ENCODE measurements at regions not wholly inside any gene's neighbourhood (a gene's known extent, or its start where the extent isn't known, plus 50 kb on each side); places are given as distances from the start of the nearest gene placed in this dataset.
"Not testable (repeated sequence)": the region's sequence is repeated elsewhere in the genome, so short reads cannot be mapped to it uniquely, and the experiment has no call there.

DNA sequence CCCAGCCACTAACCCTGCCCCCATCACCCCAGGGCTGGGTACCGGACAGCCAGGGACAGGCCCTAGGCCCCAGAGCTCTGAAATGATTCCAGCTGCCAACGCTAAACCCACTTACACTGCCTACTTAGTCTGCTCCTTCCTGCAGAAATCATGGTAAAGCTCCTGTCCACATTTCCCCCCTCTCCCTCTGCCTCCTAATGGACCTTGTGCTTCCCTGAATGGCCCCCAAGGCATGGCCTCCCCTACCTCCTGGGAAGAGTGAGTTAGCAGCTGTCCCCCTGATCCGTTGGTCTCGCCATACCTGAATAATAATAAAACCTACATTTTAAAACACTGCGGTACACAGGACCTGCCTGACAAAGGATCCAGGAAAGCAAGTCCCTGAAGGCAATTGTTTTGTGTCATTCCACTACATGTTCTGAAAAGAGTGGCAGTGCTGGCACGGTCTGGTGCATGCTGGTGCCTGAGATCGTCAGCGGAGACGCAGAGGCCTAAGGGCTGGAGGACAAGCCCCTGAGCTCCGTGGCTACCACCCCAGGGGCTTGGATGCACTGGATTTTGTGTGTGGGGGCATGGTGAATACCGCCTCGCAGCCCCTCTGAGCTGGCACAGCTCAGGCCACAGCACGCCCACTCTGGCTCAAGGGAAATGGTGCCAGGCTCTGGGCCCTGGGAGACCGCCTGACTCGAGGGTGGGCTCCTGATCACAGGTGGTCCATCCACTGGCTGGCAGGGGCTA, 186.3 kb downstream of the CTTN start:
- no peak for DNase-seq (ENCODE audit: low read depth in 2 of 3, low spot score in 2 of 3)

DNA sequence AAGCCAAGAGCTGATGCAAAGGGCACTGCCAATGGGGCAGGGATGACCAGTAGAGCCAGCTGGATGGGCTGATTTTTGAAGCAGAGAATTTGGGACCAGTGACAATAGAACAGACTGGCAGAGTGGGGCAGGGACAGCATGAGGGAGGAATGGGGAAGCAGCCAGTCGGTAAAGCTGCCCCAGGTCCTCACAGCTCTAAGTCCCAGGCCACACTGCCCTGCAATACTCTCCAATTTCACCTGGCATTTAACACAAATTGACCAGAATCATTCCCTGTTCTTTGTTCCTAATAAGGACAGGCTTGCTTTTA, 186.9 kb downstream of the CTTN start:
- no peak for DNase-seq (ENCODE audit: low read depth in 2 of 3, low spot score in 2 of 3)

DNA sequence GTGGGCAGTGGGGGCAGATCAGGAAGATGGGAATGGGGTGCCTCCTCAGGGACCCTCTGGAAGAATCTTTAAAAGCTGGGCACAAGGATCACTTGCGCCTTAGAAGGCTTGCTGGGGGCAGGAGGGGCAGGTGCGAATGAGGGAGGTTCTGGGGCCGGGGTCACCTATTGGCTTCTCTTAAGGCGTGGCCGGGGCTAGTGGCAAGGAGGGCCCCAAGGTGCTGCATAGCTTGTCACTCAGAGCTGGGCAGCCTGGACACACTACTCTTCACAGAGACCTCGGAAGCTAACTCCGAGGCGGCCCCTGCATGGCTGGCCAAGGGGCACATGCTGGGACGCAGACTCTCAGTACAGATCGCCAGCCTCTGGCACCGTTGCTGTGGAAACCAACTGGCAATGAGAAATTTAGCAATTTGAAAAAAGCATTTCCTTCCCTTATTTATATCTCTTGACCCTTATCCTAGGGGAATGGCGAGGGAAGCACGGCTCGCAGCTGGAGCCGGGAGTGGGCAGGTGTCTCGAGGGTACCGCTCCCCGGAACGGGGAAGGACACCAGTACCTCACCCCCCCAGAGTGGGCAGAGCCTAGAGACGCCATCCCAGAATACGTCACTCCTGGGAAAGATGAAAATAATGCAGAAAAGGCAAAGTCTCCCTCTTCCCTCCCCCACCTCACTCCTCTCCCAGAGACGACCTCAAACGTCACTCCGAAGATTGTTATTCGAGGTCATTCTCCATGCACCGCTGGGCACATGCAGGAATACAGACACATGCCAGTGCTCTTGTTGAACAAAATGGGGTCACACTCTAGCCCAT, 188.1 kb downstream of the CTTN start:
- no peak for DNase-seq (ENCODE audit: low read depth in 2 of 3, low spot score in 2 of 3)

DNA sequence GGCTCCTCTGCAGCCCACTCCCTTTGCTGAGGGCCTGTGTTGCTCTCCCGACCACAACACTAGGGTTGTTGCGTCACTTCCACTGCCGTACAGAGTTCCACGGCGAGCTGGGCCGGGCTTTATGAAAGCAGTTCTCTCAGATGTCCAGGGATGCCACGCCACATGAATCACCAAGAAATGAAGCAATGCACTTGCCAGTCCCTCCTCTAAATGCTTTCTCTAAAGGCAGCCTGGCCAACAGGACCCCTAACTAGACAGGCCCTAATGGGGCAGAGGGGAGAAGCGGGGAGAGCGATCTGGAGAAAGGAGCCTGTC, 188.7 kb downstream of the CTTN start:
- no peak for DNase-seq (ENCODE audit: low read depth in 2 of 3, low spot score in 2 of 3)

DNA sequence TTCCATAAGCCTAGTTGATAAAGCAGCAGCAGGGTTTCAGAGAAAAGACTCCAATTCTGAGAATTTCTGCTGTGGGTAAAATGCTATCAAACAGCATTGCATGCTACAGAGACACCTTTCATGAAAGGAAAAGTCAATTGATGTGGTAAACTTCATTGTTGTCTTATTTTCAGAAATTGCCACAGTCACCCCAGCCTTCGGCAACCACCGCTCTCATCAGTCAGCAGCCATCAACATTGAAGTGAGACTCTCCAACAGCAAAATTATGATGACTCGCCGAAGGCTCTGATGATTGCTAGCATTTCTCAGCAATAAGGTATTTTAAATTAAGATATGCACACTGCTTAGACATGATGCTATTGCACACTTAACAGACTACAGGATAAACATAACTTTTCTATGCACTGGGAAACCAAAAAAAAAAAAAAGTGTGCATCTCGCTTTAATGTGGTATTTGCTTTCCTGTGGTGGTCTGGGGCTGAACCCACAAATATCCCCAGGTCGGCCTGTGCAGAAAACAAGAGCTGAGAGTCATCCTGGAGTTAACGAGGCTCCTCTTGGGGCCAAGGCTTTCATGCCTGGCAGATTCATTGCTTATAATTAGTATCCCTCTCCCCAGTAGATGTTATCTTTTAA, 192.1 kb downstream of the CTTN start:
- peak in 1 of 3 donors; percentile 48 for DNase-seq (ENCODE audit: low read depth in 2 of 3, low spot score in 2 of 3)

DNA sequence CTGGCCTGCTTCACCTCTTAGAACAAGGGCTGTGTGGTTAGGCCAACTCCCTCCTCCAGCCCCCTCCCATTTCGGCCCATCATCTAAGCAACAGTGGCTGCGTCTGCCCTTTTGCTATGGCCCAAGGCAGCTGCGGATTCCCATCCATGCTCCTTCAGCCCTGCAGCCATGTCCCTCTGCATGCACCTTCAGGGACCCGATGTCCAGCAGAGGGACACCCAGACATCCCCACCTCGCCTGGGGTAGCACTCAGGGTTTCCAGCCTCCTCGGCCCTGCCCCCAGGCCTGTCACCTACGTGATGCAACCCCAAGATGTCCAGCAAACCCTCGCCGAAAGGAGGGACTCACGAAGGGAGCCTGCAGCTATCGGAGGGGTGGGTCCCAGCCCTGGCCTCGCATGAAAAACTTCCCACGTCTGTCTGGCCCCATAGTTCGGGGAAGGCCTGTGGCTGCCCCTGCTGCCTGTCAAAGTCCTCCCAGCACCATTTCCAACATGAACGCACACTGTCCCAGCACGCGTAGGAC, 194.4 kb downstream of the CTTN start:
- no peak for DNase-seq (ENCODE audit: low read depth in 2 of 3, low spot score in 2 of 3)

DNA sequence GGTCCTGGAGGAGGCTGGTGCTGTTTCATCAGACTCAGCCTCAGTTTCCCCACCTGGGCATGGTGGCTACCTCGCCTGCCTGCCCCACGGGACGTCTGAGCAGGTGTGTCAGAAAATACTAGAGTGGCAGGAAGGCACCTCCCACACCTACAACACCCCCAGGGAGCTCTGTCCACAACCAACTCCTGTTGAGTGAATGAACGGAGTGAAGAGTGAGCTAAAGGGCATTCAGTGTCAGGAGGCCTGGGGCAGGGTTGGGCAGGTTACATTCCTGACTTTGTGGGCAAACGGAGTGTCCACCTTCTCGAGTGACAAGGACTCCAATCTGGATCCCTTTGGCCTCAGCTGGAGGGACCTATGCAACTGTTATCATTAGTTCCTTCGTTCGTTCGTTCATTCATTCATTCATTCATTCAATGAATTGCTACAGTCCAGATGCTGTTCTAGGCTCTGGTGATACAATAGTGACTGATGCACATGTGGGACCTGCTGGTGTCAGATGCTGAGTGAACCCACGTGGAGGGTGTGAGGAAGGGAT, 195.2 kb downstream of the CTTN start:
- DNase-seq (ENCODE audit: low read depth in 2 of 3, low spot score in 2 of 3), result no peak

DNA sequence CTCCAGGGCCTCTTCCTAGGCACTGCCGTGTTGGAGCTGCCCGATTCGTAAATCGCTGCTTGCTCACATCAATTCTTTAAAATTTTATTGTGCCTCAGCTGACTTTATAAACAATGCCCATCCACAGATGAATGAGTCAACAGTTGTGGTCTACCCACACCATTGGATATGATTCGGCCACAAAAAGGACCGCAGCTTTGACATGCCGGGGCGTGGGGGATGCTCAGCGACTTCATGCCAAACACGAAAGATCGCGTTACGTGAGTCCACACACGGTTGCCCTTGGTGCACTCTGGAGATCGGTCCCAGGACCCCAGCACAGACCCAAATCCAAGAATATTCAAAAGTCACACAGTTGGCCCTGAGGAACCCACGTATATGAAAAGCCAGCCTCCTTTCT, 195.7 kb downstream of the CTTN start:
- no peak for DNase-seq (ENCODE audit: low read depth in 2 of 3, low spot score in 2 of 3)

DNA sequence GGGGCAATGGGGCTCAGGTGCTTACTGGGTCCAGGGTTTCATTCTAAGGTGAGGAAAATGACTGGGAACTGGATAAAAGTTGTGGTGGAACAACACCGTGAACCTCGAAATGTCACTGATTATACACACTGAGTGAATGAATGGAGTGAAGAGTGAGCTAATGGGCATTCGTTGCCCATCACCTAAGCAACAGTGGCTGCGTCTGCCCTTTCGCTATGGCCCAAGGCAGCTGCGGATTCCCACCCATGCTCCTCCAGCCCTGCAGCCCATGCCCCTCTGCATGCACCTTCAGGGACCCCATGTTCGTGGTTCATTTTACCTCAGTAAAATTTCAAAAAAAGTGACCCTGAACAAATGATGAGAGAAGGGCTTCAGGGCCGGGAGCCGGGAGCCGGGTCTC, 196.3 kb downstream of the CTTN start:
- no peak for DNase-seq (ENCODE audit: low read depth in 2 of 3, low spot score in 2 of 3)

DNA sequence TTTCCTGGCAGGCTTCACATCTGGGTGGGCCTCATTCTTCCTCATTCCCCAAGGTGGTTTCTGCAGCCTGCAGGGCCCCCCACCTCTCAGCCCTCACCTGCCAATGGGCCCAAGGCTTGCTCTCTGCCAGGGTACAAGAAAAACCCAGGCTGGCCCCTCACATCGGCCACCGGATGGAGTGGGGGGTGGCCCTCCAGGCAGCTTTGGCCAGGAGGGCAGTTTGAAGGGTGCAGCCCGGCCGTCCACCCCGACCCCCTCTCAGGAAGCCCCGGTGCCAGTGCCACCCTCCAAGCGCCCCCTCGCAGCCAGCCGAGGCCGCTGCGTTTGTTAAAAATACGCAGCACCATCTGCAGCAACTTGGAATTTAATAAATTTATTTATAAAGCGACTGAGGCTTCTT, 196.7 kb downstream of the CTTN start:
- no peak for DNase-seq (ENCODE audit: low read depth in 2 of 3, low spot score in 2 of 3)

DNA sequence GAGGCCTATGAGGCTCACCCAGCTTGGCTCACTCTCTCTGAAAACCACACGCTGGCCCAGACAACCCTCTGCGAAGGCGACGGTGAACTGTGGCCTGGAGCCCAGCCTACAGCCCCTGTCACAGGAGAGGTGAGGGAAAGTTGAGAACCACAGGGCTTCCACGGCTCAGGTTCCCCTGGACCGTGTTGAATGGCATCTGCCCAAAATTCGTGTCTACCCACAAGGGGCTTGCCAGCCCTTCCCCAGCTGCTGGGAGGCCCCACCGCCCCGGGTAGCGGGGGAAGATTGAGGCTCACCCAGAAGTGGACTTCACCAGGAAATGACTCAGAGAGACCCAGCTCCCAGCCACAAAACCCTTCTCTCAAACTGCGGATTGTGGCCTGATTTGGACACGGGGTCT, 197.1 kb downstream of the CTTN start:
- peak in 2 of 3 donors; percentile 53 to 65 for DNase-seq (ENCODE audit: low read depth in 2 of 3, low spot score in 2 of 3)

DNA sequence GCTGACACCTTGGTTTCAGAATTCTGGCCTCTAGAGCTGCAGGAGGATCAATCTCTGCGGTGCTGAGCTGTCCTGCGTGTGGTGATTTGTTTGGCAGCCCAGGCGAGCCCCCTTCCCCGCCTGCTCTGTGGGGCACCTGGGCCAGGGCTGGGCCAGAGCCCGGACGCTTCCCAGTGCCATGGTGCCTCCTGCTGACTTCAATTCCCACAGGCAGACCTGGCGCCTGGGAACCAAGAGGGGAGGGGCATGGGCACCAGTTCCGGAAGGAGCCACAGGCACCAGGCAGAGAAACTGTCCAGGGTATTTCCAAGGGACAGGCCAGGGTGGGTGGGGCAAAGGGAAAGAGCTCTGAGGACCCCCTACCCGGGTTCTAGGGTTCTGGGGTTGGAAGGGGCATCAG, 197.8 kb downstream of the CTTN start:
- no peak for DNase-seq (ENCODE audit: low read depth in 2 of 3, low spot score in 2 of 3)

DNA sequence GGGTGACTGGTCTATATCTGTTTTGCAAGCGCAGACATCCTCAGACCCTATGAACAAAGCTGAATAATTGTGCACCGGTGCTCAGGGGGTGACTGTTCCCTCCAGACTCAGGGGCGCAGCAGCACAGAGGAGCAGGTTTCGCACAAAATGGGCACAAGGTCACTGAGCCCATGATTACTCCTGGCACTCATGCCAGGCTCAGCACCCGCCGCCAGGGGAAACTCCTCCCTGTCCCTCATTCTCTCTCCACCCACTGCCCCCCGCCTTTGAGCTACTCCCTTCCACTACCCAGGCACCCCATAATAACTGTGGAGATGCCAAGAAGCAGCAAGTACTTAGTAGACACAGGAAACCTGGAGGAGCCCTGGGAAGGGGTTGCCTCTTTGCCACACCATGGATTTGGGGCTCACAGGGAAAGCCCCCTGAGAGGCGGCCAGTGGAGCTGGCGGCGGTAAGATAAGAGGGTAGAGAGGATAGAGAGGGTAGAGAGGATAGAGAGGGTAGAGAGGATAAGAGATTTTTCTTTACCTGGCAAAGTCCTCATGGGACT, 198.8 kb downstream of the CTTN start:
- DNase-seq (ENCODE audit: low read depth in 2 of 3, low spot score in 2 of 3), result no peak

DNA sequence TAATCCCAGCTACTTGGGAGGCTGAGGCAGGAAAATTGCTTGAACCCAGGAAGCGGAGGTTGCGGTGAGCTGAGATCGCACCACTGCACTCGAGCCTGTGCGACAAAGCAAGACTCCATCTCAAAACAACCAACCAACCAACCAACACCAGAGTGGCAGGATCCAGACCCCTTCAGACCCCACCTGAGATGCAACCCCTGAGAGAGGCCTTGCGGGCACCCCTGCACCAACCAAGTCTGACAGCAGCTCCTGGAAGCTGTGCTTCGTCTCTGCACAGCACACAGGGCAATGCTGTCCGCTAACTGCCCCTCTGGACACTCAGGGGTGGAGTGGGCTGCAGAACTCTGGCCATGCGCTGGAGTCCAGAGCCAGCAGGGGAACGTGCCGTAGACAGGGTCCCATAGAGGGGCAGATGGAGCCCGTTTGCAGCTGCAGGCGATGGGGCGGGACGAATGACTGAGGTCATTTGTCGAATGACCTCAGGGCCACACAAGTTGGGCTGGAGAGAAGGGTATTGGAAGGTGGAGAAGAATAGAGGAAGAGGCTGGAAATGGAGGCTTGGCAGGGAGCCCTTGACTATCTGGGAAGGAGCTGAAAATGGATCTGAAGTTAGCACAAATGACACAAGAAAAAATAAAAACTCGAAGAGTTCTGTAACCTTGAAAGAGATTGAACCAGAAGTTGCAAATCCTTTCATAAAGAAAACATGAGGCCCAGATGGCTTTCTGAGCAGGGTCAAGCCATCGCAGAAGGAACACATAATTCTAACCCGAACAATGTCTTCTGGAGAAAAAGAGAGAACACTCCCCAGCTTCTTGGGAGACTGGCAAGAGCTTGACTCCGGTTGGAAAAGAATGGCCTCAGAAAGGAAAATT, 199.7 kb downstream of the CTTN start:
- no peak for DNase-seq (ENCODE audit: low read depth in 2 of 3, low spot score in 2 of 3)

DNA sequence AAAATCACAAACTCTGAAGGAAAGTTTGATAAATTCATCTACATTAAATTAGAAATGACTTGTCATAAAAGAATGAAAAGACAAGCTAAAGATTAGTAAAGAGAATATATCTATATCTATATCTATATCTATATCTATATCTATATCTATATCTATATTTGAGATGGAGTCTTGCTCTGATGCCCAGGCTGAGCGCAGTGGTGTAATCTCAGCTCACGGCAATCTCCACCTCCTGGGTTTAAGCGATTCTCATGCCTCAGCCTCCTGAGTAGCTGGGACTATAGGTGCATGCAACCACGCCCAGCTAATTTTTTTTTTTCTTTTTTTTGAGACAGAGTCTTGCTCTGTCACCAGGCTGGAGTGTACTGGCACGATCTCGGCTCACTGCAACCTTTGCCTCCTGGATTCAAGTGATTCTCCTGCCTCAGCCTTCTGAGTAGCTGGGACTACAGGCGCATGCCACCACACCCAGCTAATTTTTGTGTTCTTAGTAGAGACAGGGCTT, 202.6 kb downstream of the CTTN start:
- DNase-seq (ENCODE audit: low read depth in 2 of 3, low spot score in 2 of 3), result not testable (repeated sequence)

DNA sequence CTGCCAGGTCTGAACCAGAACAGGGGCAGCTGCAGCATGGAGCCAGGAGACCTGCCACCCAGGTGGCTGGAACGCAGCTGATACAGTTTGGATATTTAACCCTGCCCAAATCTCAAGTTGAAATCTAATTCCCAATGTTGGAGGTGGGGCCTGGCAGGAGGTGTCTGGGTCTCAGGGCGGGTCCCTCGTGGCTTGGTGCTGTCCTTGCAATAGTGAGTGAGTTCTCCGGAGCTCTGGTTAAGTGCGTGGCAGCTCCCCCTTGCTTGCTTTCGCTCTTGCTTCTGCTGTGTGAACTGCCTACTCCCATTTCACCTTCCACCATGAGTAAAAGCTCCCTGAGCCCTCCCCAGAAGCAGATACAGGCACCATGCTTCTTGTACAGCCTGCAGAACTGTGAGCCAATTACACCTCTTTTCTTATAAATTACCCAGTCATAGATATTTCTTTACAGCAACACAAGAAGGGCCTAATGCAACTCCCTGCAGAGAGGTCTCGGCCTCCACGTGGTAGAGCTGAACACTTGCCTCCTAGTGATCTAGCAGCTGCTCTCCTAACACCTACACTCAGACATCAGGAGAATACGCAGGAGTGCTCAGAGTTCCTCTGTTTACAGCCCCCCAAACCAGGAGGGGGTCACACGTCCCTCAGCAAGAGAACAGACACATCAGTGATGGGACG, 203.7 kb downstream of the CTTN start:
- DNase-seq (ENCODE audit: low read depth in 2 of 3, low spot score in 2 of 3), result no peak

DNA sequence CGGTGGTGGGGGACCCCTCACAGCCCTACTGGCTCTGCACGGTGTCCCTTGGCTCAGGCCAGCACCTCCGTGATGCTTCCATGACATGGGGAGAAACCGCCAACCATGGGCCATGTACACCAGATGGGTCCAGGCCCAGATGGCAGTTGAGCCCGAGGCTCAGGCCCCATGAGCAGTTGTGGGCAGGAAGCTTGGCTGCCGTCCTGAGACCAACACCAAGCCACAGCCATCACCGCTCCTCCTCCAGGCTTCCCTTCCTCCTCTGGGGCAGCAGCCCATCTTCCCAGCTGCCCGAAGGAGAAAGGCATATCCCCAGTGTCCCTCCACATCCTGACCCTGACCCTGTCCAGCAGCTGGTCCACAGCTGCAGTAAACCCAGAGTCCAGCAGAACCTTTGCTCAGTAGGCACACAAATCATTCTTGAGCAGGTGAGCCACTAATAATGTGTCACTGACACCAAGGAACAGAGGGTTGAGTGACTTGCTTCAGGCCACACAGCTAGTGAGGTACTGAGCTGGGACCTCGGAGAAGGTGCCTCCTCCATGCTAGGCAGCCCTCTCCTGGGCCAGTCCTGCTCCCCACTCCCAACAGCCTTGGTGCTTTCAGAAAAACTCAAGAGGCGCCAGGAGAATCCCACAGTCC, 204.9 kb downstream of the CTTN start:
- DNase-seq (ENCODE audit: low read depth in 2 of 3, low spot score in 2 of 3), result peak in 1 of 3 donors; percentile 65

DNA sequence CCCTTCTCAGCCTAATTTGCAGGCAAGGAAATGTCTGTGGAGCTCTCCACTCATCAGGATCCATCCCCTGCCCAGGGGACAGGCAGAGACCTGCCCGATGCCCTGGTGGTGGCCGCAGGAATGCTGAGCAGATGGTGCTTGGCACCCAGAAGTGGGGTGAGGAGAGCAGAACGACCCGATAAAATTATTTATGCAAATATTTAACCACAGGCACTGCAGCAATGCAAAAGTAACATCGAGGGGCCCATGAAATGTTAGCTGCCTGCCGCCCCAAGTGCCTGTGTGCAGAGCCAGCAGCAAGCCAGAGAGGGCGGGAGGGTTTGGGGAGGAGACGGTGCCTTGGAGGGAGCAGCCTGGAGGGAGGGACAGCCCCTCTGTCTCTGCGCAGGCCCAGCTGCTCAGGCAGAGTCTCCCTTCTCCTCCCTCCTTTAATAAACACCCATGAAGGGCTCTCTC, 205.5 kb downstream of the CTTN start:
- no peak for DNase-seq (ENCODE audit: low read depth in 2 of 3, low spot score in 2 of 3)

DNA sequence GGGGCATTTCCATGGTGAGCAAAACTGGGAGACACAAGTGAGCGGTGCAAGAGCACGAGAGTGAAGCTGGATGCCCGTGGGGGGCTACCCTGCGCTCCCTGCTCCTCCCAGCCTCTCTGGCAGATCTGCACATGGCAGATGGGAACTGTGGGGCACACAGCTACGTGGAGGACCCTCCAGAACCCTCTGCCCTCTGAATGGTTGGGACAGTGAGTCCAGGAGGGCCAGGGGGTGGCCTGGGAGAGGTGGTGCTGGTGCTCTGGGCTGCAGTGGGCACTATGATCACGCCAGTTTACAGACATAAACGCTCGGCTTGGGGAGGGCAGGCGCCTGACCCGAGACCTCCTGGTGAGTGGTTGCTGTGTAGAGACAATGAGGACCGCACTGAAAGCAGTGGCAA, 205.9 kb downstream of the CTTN start:
- no peak for DNase-seq (ENCODE audit: low read depth in 2 of 3, low spot score in 2 of 3)

All from hematopoietic multipotent progenitor cell (in vitro differentiated cells).